Liver (tissue), 7 donors: ENCODE measurements at regions not wholly inside any gene's neighbourhood (a gene's known extent, or its start where the extent isn't known, plus 50 kb on each side); places are given as distances from the start of the nearest gene placed in this dataset.

ENCODE experiments used
- DNase-seq: peaks from one replicate; pipeline ENCODE4 v3.0.0-alpha.2; 2017; ENCODE audit warnings: low spot score
- H3K27ac ChIP-seq, 2 donors: one replicate each; pipeline ENCODE4 v1.7.0; 2013; ENCODE audit warnings: inconsistent platforms in 2 of 2, low read length in 2 of 2, control low read depth in 1 of 2, low read depth in 1 of 2, mild to moderate bottlenecking in 1 of 2
- H3K27me3 ChIP-seq, 4 donors: one replicate each; pipeline versions ENCODE4 v1.6.1 to v1.7.0; 2013; ENCODE audit warnings: low read length in 3 of 4, inconsistent platforms in 1 of 4, mild to moderate bottlenecking in 1 of 4, moderate library complexity in 1 of 4; ENCODE audit not compliant: control insufficient read depth in 4 of 4, insufficient read depth in 4 of 4
- H3K36me3 ChIP-seq, 4 donors: one replicate each; pipeline versions ENCODE4 v1.6.1 to v1.7.0; 2013; ENCODE audit warnings: low read length in 3 of 4, mild to moderate bottlenecking in 3 of 4, low read depth in 1 of 4, moderate library complexity in 1 of 4; ENCODE audit not compliant: control insufficient read depth in 4 of 4, insufficient read depth in 3 of 4
- H3K4me1 ChIP-seq, 4 donors: one replicate each; pipeline versions ENCODE4 v1.6.1 to v1.7.0; 2013; ENCODE audit warnings: low read length in 3 of 4, mild to moderate bottlenecking in 3 of 4, moderate library complexity in 1 of 4; ENCODE audit not compliant: control insufficient read depth in 4 of 4, insufficient read depth in 4 of 4
- H3K4me3 ChIP-seq, 3 donors: one replicate each; pipeline versions ENCODE4 v1.6.1 to v1.7.0; 2013; ENCODE audit warnings: low read length in 3 of 3, control low read depth in 1 of 3, low read depth in 1 of 3, mild to moderate bottlenecking in 1 of 3
- H3K9ac ChIP-seq, 2 donors: one replicate each; pipeline ENCODE4 v1.7.0; 2013; ENCODE audit warnings: low read length in 2 of 2, mild to moderate bottlenecking in 2 of 2, moderate library complexity in 2 of 2, control low read depth in 1 of 2, low read depth in 1 of 2
- H3K9me3 ChIP-seq, 4 donors: one replicate each; pipeline versions ENCODE4 v1.6.1 to v1.7.0; 2013; ENCODE audit warnings: low read length in 3 of 4; ENCODE audit not compliant: control insufficient read depth in 4 of 4
- ATF3 ChIP-seq: IDR thresholded peaks from 2 replicates; pipeline ENCODE4 v1.6.1; 2016; ENCODE audit warnings: antibody characterized with exemption
- EGR1 ChIP-seq, 2 donors: IDR thresholded peaks; 2 replicates each; pipeline ENCODE4 v1.6.1; 2016 to 2018; ENCODE audit warnings: antibody characterized with exemption in 2 of 2, low read depth in 2 of 2
- FOXA1 ChIP-seq: IDR thresholded peaks from 2 replicates; pipeline ENCODE4 v1.6.1; 2016; ENCODE audit warnings: antibody characterized with exemption
- FOXA2 ChIP-seq: IDR thresholded peaks from 2 replicates; pipeline ENCODE4 v1.6.1; 2016; ENCODE audit warnings: antibody characterized with exemption
- GABPA ChIP-seq, 2 donors: IDR thresholded peaks in 1 of 2; conservative IDR thresholded peaks in 1 of 2; 2 replicates each; pipeline ENCODE4 v1.6.1; 2016; ENCODE audit warnings: antibody characterized with exemption in 2 of 2, mild to moderate bottlenecking in 1 of 2, moderate library complexity in 1 of 2
- HNF4A ChIP-seq, 2 donors: conservative IDR thresholded peaks; 2 replicates each; pipeline ENCODE4 v1.6.1; 2016; ENCODE audit warnings: antibody characterized with exemption in 2 of 2, mild to moderate bottlenecking in 2 of 2
- HNF4G ChIP-seq: IDR thresholded peaks from 2 replicates; pipeline ENCODE4 v1.6.1; 2016; ENCODE audit warnings: antibody characterized with exemption
- JUND ChIP-seq, 2 donors: IDR thresholded peaks; 2 replicates each; pipeline ENCODE4 v1.6.1; 2016; ENCODE audit warnings: antibody characterized with exemption in 2 of 2
- MAX ChIP-seq: IDR thresholded peaks from 2 replicates; pipeline ENCODE4 v1.6.1; 2016; ENCODE audit warnings: antibody characterized with exemption
- NR2F2 ChIP-seq: IDR thresholded peaks from 2 replicates; pipeline ENCODE4 v1.6.1; 2016; ENCODE audit warnings: antibody characterized with exemption
- RAD21 ChIP-seq, 2 donors: IDR thresholded peaks; 2 replicates each; pipeline ENCODE4 v1.6.1; 2016; ENCODE audit warnings: antibody characterized with exemption in 2 of 2, mild to moderate bottlenecking in 2 of 2
- REST ChIP-seq: IDR thresholded peaks from 2 replicates; pipeline ENCODE4 v1.6.1; 2016; ENCODE audit warnings: antibody characterized with exemption, mild to moderate bottlenecking
- RXRA ChIP-seq, 2 donors: IDR thresholded peaks; 2 replicates each; pipeline ENCODE4 v1.6.1; 2017 to 2018; ENCODE audit warnings: antibody characterized with exemption in 2 of 2, mild to moderate bottlenecking in 1 of 2
- SP1 ChIP-seq: IDR thresholded peaks from 2 replicates; pipeline ENCODE4 v1.6.1; 2018; ENCODE audit warnings: antibody characterized with exemption, mild to moderate bottlenecking
- TAF1 ChIP-seq: conservative IDR thresholded peaks from 2 replicates; pipeline ENCODE4 v1.6.1; 2016; ENCODE audit warnings: antibody characterized with exemption, mild to moderate bottlenecking
- YY1 ChIP-seq: IDR thresholded peaks from 2 replicates; pipeline ENCODE4 v1.6.1; 2016; ENCODE audit warnings: antibody characterized with exemption, mild to moderate bottlenecking
- ZBTB33 ChIP-seq: IDR thresholded peaks from 2 replicates; pipeline ENCODE4 v1.6.1; 2016; ENCODE audit warnings: antibody characterized with exemption
- WGBS: extraction: QIAGEN DNeasy Blood & Tissue Kit; methylation state at CpG from one replicate; pipeline ENCODE4 v1.1.7; 2013; 5-methylcytosine and 5-hydroxymethylcytosine counted together
- donor health status: healthy.
- donor health status: healthy.
- donor health status: healthy.
- donor health status: healthy.

- H3K36me3 ChIP-seq, result no peaks in the 10 kb centered on the region
- H3K27ac ChIP-seq, result no peak overlapping the region
- no peak for DNase-seq
- H3K27me3 ChIP-seq, result no peaks in the 10 kb centered on the region
- no peak for TF ChIP-seq YY1
- no peak for TF ChIP-seq HNF4A (conservative IDR thresholded peaks at IDR 0.05)
- no peak for TF ChIP-seq RXRA (IDR thresholded peaks at IDR 0.05)
- TF ChIP-seq HNF4G, result no peak
- TF ChIP-seq JUND (IDR thresholded peaks at IDR 0.05), result no peak
- TF ChIP-seq NR2F2, result no peak
- TF ChIP-seq RAD21 (IDR thresholded peaks at IDR 0.05), result no peak
- TF ChIP-seq GABPA (IDR thresholded peaks at IDR 0.05 in 1 of 2, conservative IDR thresholded peaks at IDR 0.05 in 1 of 2), result no peak
- no peak for TF ChIP-seq TAF1
- TF ChIP-seq SP1, result no peak
- no peak for TF ChIP-seq ATF3
- no peak for TF ChIP-seq REST
- H3K9me3 ChIP-seq, result no peaks in the 10 kb centered on the region
- H3K4me3 ChIP-seq, result no peak overlapping the region
- 73% methylated on average over 7 of the region's 7 CpGs for WGBS
- H3K9ac ChIP-seq, result no peak overlapping the region
- no peaks in the 10 kb centered on the region for H3K4me1 ChIP-seq
Observed at GRCh38 chr5:171633776-171634470, 151.7 kb upstream of the SMIM23 start.

- H3K4me1 ChIP-seq, result no peaks in the 10 kb centered on the region
- no peaks in the 10 kb centered on the region for H3K27me3 ChIP-seq
Observed at GRCh38 chr5:171634511-171634910, 151.1 kb upstream of the SMIM23 start.

GRCh38 chr5:171635028-171635427, 150.6 kb upstream of the SMIM23 start:
- DNase-seq, result no peak
- WGBS, result 68% methylated on average over 2 of the region's 2 CpGs
- Histone ChIP-seq H3K9me3 (no peaks in the 10 kb centered on the region), H3K9ac (no peak overlapping the region), H3K27me3 (no peaks in the 10 kb centered on the region), H3K27ac (no peak overlapping the region), H3K36me3 (no peaks in the 10 kb centered on the region), H3K4me1 (no peaks in the 10 kb centered on the region), H3K4me3 (no peak overlapping the region)
- TF ChIP-seq FOXA2, result no peak
- no peak for TF ChIP-seq HNF4G
- no peak for TF ChIP-seq MAX
- TF ChIP-seq RAD21 (IDR thresholded peaks at IDR 0.05), result no peak
- TF ChIP-seq TAF1, result no peak
- no peak for TF ChIP-seq FOXA1
- TF ChIP-seq JUND (IDR thresholded peaks at IDR 0.05), result no peak
- no peak for TF ChIP-seq ATF3
- no peak for TF ChIP-seq HNF4A (conservative IDR thresholded peaks at IDR 0.05)
- no peak for TF ChIP-seq ZBTB33
- no peak for TF ChIP-seq NR2F2
- no peak for TF ChIP-seq YY1
- no peak for TF ChIP-seq RXRA (IDR thresholded peaks at IDR 0.05)

More at GRCh38 chr5:171634511-171634910, 151.1 kb upstream of the SMIM23 start:
- Histone ChIP-seq H3K36me3 (no peaks in the 10 kb centered on the region), H3K9ac (no peak overlapping the region), H3K27ac (no peak overlapping the region), H3K4me3 (no peak overlapping the region), H3K9me3 (no peaks in the 10 kb centered on the region)
- no peak for DNase-seq
- TF ChIP-seq EGR1 (IDR thresholded peaks at IDR 0.05; ENCODE audit: low read depth in 2 of 2), result no peak
